ENCODE measurements at regions not wholly inside any gene's neighbourhood (a gene's known extent, or its start where the extent isn't known, plus 50 kb on each side); places are given as distances from the start of the nearest gene placed in this dataset.

- H3K4me3 ChIP-seq (ENCODE audit: low read length) = no peak overlapping the region
- no peaks in the 10 kb centered on the region for H3K9me2 ChIP-seq (replicated peaks; ENCODE audit: insufficient read depth, low read length)
- no peak overlapping the region for H2AFZ ChIP-seq (ENCODE audit: low read length)
- no peaks in the 10 kb centered on the region for H3K9me3 ChIP-seq (replicated peaks; ENCODE audit: insufficient read depth, low read length)
- no peak for TF ChIP-seq EZH2phosphoT487 (IDR thresholded peaks at IDR 0.05; ENCODE audit: low read length)
- TF ChIP-seq CTCF (IDR thresholded peaks at IDR 0.05; ENCODE audit: low read length) = no peak
- TF ChIP-seq EZH2 (optimal IDR thresholded peaks at IDR 0.05; ENCODE audit: low read depth, low read length) = no peak
- H3K4me1 ChIP-seq (ENCODE audit: low read length) = no peaks in the 10 kb centered on the region
- no peak overlapping the region for H3K4me2 ChIP-seq (ENCODE audit: low read depth, low read length)
- no peaks in the 10 kb centered on the region for H3K36me3 ChIP-seq (replicated peaks; ENCODE audit: insufficient read depth, low read length)
- no peaks in the 10 kb centered on the region for H3K27me3 ChIP-seq (replicated peaks; ENCODE audit: insufficient read depth, low read length)
- no peak overlapping the region for H3K27ac ChIP-seq (ENCODE audit: low read length)
- H4K20me1 ChIP-seq (ENCODE audit: insufficient read depth, low read length) = no peaks in the 10 kb centered on the region
- no peaks in the 10 kb centered on the region for H3K79me2 ChIP-seq (ENCODE audit: low read length)
- DNase-seq = no peak
- H3F3A ChIP-seq (ENCODE audit: insufficient read depth, low read length) = no peaks in the 10 kb centered on the region
- H3K9ac ChIP-seq (ENCODE audit: low read length) = no peak overlapping the region
These were observed 807.2 kb upstream of the NDST4 start for GRCh38 chr4:115920637-115921036.

GRCh38 chr4:115918149-115918548 lies 804.7 kb upstream of the NDST4 start:
- Histone ChIP-seq H3K9me2 (replicated peaks; ENCODE audit: insufficient read depth, low read length) (no peaks in the 10 kb centered on the region), H3K27ac (ENCODE audit: low read length) (no peak overlapping the region), H3K36me3 (replicated peaks; ENCODE audit: insufficient read depth, low read length) (no peaks in the 10 kb centered on the region), H3K4me2 (ENCODE audit: low read depth, low read length) (no peak overlapping the region), H4K20me1 (ENCODE audit: insufficient read depth, low read length) (no peaks in the 10 kb centered on the region), H3F3A (ENCODE audit: insufficient read depth, low read length) (no peaks in the 10 kb centered on the region), H2AFZ (ENCODE audit: low read length) (no peak overlapping the region), H3K27me3 (replicated peaks; ENCODE audit: insufficient read depth, low read length) (no peaks in the 10 kb centered on the region), H3K79me2 (ENCODE audit: low read length) (no peaks in the 10 kb centered on the region), H3K9me3 (replicated peaks; ENCODE audit: insufficient read depth, low read length) (no peaks in the 10 kb centered on the region), H3K4me1 (ENCODE audit: low read length) (no peaks in the 10 kb centered on the region), H3K4me3 (ENCODE audit: low read length) (no peak overlapping the region), H3K9ac (ENCODE audit: low read length) (no peak overlapping the region)
- TF ChIP-seq EZH2 (optimal IDR thresholded peaks at IDR 0.05; ENCODE audit: low read depth, low read length) (no peak), EZH2phosphoT487 (IDR thresholded peaks at IDR 0.05; ENCODE audit: low read length) (no peak), CTCF (IDR thresholded peaks at IDR 0.05; ENCODE audit: low read length) (no peak)
- DNase-seq = no peak

- Histone ChIP-seq H3K4me1 (ENCODE audit: low read length) (no peaks in the 10 kb centered on the region), H3K9me3 (replicated peaks; ENCODE audit: insufficient read depth, low read length) (no peaks in the 10 kb centered on the region), H3K9ac (ENCODE audit: low read length) (no peak overlapping the region), H3F3A (ENCODE audit: insufficient read depth, low read length) (no peaks in the 10 kb centered on the region), H2AFZ (ENCODE audit: low read length) (no peak overlapping the region), H3K4me3 (ENCODE audit: low read length) (no peak overlapping the region), H3K4me2 (ENCODE audit: low read depth, low read length) (no peak overlapping the region), H3K36me3 (replicated peaks; ENCODE audit: insufficient read depth, low read length) (no peaks in the 10 kb centered on the region), H3K27ac (ENCODE audit: low read length) (no peak overlapping the region), H4K20me1 (ENCODE audit: insufficient read depth, low read length) (no peaks in the 10 kb centered on the region), H3K27me3 (replicated peaks; ENCODE audit: insufficient read depth, low read length) (no peaks in the 10 kb centered on the region), H3K9me2 (replicated peaks; ENCODE audit: insufficient read depth, low read length) (no peaks in the 10 kb centered on the region), H3K79me2 (ENCODE audit: low read length) (no peaks in the 10 kb centered on the region)
- TF ChIP-seq EZH2phosphoT487 (IDR thresholded peaks at IDR 0.05; ENCODE audit: low read length) (no peak), CTCF (IDR thresholded peaks at IDR 0.05; ENCODE audit: low read length) (no peak; the same call in 1 of the 2 replicates), EZH2 (optimal IDR thresholded peaks at IDR 0.05; ENCODE audit: low read depth, low read length) (no peak)
- DNase-seq = no peak
These were observed 793.0 kb upstream of the NDST4 start for GRCh38 chr4:115906428-115906827.

Measured in MM.1S (cell line).